Astrocyte of the spinal cord (primary cell): ENCODE measurements at regions not wholly inside any gene's neighbourhood (a gene's known extent, or its start where the extent isn't known, plus 50 kb on each side); places are given as distances from the start of the nearest gene placed in this dataset.
"Not testable (repeated sequence)": the region's sequence is repeated elsewhere in the genome, so short reads cannot be mapped to it uniquely, and the experiment has no call there.

Source experiments
- DNase-seq: peaks from one replicate; pipeline ENCODE4 v3.0.0; 2011; ENCODE audit warnings: low read depth, low spot score
- H3K4me3 ChIP-seq: 2 replicates; pipeline ENCODE4 v1.5.1; 2011; ENCODE audit warnings: low read depth, mild to moderate bottlenecking, low read length, moderate library complexity
- in situ Hi-C: cut with HindIII; loops from 2 replicates; pipeline ENCODE4 v1.10.0; 2017; ENCODE audit warnings: low sequenced_read_pairs
- TF ChIP-seq, protein P1 (sequence below): IDR thresholded peaks from 2 replicates; pipeline ENCODE4 v1.5.1; 2012; ENCODE audit warnings: low read depth, mild to moderate bottlenecking, low read length, inconsistent platforms

DNA sequence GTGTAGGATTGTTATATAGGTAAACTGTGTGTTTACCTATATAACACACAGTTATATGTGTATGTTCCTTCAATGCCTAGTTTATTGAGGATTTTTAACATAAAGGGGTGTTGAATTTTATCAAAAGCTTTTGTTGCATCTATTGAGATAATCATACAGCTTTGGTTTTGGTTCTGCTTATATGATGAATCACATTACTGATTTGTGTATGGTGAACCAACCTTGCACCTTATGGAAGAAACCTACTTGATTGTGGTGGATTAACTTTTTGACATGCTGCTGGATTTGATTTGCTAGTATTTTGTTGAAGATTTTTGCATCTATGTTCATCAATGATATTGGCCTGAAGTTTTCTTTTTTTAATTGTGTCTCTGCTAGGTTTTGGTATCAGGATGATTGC, 194.9 kb downstream of the TMEM167A start:
- TF ChIP-seq, protein P1, sequence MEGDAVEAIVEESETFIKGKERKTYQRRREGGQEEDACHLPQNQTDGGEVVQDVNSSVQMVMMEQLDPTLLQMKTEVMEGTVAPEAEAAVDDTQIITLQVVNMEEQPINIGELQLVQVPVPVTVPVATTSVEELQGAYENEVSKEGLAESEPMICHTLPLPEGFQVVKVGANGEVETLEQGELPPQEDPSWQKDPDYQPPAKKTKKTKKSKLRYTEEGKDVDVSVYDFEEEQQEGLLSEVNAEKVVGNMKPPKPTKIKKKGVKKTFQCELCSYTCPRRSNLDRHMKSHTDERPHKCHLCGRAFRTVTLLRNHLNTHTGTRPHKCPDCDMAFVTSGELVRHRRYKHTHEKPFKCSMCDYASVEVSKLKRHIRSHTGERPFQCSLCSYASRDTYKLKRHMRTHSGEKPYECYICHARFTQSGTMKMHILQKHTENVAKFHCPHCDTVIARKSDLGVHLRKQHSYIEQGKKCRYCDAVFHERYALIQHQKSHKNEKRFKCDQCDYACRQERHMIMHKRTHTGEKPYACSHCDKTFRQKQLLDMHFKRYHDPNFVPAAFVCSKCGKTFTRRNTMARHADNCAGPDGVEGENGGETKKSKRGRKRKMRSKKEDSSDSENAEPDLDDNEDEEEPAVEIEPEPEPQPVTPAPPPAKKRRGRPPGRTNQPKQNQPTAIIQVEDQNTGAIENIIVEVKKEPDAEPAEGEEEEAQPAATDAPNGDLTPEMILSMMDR, result no peak
- no peak overlapping the region for H3K4me3 ChIP-seq
- DNase-seq, result no peak
- in situ Hi-C loops, result no loop called here

GRCh38 chr5:82881571-82882174, 195.5 kb downstream of the TMEM167A start:
- no peak for DNase-seq
- no peak overlapping the region for H3K4me3 ChIP-seq
- in situ Hi-C loops, result no loop called here
- TF ChIP-seq, protein P1, result no peak

GRCh38 chr5:82879089-82879488, 198.1 kb downstream of the TMEM167A start:
- TF ChIP-seq, protein P1, result no peak
- H3K4me3 ChIP-seq, result no peak overlapping the region
- in situ Hi-C loops, result no loop called here
- no peak for DNase-seq

DNA sequence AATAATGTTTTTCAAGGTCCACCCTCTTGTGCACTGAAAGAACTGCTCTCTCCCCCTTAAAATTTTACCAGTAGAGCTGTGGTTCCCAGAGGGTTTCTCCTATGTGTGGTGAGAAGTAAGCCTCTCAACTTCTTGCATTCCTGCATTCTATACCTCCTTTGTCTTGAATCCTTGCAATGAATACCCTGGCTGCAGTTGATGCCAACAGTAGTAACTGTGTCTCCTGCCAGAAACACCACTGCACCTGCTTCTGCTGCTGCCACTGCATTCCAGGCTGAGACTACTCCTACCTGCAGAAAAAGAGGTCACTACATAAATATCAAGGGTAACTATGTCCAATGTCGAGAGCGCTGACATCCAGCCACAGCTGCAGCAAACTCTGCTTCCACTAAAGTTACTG, 203.7 kb downstream of the TMEM167A start:
- TF ChIP-seq, protein P1, result no peak
- no peak for DNase-seq
- in situ Hi-C loops, result no loop called here
- no peak overlapping the region for H3K4me3 ChIP-seq

GRCh38 chr5:82872321-82873288, 204.6 kb downstream of the TMEM167A start:
- in situ Hi-C loops, DNase-seq, H3K4me3 ChIP-seq: not testable (repeated sequence)

DNA sequence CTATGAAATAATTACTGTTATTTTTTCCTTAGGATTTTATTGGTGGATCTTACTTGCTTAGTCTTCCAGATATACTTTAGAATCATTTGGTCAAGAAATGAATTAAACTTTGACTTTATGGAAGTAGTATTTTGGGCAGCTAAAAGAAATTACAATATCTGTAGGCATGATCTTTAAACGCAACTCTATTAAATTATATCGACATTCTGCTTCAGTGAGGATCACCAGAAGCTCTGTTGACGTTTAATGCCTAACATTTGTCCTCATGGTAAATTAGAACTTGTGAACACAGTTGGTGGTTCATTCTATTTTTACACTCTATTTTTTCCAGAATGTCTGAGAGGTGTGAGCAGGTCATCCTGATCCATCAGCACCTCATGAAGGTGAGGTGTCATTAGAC, 211.6 kb downstream of the TMEM167A start:
- TF ChIP-seq, protein P1, result no peak
- no peak overlapping the region for H3K4me3 ChIP-seq
- DNase-seq, result no peak
- in situ Hi-C loops, result no loop called here

- TF ChIP-seq, protein P1, result no peak
- no peak overlapping the region for H3K4me3 ChIP-seq
- in situ Hi-C loops, result no loop called here
- DNase-seq, result no peak
Measured at GRCh38 chr5:82863266-82863665, 213.9 kb downstream of the TMEM167A start.
